Activated CD4-positive, alpha-beta T cell treated with anti-CD3 and anti-CD28 coated beads for 36 hours (primary cell): ENCODE measurements at regions not wholly inside any gene's neighbourhood (a gene's known extent, or its start where the extent isn't known, plus 50 kb on each side); places are given as distances from the start of the nearest gene placed in this dataset.
"Not testable (repeated sequence)": the region's sequence is repeated elsewhere in the genome, so short reads cannot be mapped to it uniquely, and the experiment has no call there.

Experiments
- ATAC-seq: fragments of 200-7000 bp; cut with Tn5 transposase; one replicate; pipeline ENCODE4 v1.10.0; 2021; ENCODE audit warnings: mild to moderate bottlenecking, moderate library complexity
- CTCF ChIA-PET: fragments of 350-600 bp; sonication (Branson Sonifier 250); formaldehyde crosslinking; loops from one replicate; lab custom pipeline; 2021; ENCODE audit warnings: antibody characterized with exemption; lab: Charles Lee
- POLR2A ChIA-PET: fragments of 350-600 bp; sonication (Branson Sonifier 250); formaldehyde crosslinking; loops from one replicate; lab custom pipeline; 2021; ENCODE audit warnings: antibody characterized with exemption, inconsistent platforms; lab: Charles Lee
- DNase-seq: peaks from one replicate; pipeline ENCODE4 v3.0.0-alpha.2; 2020
- H3K27ac Mint-ChIP-seq: one replicate; pipeline ENCODE4 v1.8.0; 2021; ENCODE audit warnings: mixed read lengths
- H3K27me3 Mint-ChIP-seq: one replicate; pipeline ENCODE4 v1.8.0; 2021; ENCODE audit warnings: mixed read lengths
- H3K36me3 Mint-ChIP-seq: one replicate; pipeline ENCODE4 v1.8.0; 2021; ENCODE audit warnings: low read depth, mixed read lengths
- H3K4me1 Mint-ChIP-seq: one replicate; pipeline ENCODE4 v1.8.0; 2021; ENCODE audit warnings: mixed read lengths
- H3K4me3 Mint-ChIP-seq: one replicate; pipeline ENCODE4 v1.8.0; 2021; ENCODE audit warnings: mild to moderate bottlenecking, moderate library complexity, mixed read lengths
- H3K9me3 Mint-ChIP-seq: one replicate; pipeline ENCODE4 v1.8.0; 2021; ENCODE audit warnings: low read depth, mixed read lengths
- intact Hi-C, 2 experiments: fragments of 100-400 bp; cut with DNase I in 1 of 2; cut with micrococcal nuclease in 1 of 2; formaldehyde crosslinking; loops; one replicate each; pipeline versions ENCODE4 v1.14.2 to v1.15.1; 2022 to 2024; cut with DNase I, micrococcal nuclease

DNA sequence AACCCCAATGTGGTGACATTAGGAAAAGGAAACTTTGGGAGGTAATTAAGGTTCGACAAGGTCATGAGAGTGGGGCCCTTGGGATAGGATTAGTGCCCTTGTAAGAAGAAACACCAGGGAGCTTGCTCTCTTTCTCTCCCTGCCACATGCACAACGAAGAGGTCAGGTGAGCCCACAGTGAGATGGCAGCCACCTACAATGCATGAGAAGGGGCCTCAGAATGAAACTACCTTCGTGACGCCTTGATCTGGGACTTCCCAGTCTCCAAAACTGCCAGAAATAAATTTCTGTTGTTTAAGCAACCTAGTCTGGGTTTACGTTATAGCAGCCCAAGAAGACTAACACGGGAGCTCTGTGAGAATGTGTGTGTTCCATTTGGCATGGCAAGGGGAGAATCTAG lies 682.8 kb downstream of the PRIM2 start:
- H3K4me1 Mint-ChIP-seq, H3K36me3 Mint-ChIP-seq, H3K9me3 Mint-ChIP-seq, intact Hi-C loops, ATAC-seq, H3K27me3 Mint-ChIP-seq, DNase-seq, POLR2A ChIA-PET, H3K27ac Mint-ChIP-seq, H3K4me3 Mint-ChIP-seq, CTCF ChIA-PET: not testable (repeated sequence)

- POLR2A ChIA-PET, CTCF ChIA-PET, H3K9me3 Mint-ChIP-seq, H3K4me3 Mint-ChIP-seq, H3K4me1 Mint-ChIP-seq, H3K36me3 Mint-ChIP-seq, intact Hi-C loops, ATAC-seq, H3K27ac Mint-ChIP-seq, DNase-seq, H3K27me3 Mint-ChIP-seq: not testable (repeated sequence)
Measured at GRCh38 chr6:58003417-58004167, 686.2 kb downstream of the PRIM2 start.

- CTCF ChIA-PET, H3K4me3 Mint-ChIP-seq, H3K27ac Mint-ChIP-seq, H3K27me3 Mint-ChIP-seq, H3K9me3 Mint-ChIP-seq, H3K4me1 Mint-ChIP-seq, ATAC-seq, POLR2A ChIA-PET, H3K36me3 Mint-ChIP-seq, intact Hi-C loops, DNase-seq: not testable (repeated sequence)
Measured at GRCh38 chr6:58007334-58008000, 690.0 kb downstream of the PRIM2 start.

DNA sequence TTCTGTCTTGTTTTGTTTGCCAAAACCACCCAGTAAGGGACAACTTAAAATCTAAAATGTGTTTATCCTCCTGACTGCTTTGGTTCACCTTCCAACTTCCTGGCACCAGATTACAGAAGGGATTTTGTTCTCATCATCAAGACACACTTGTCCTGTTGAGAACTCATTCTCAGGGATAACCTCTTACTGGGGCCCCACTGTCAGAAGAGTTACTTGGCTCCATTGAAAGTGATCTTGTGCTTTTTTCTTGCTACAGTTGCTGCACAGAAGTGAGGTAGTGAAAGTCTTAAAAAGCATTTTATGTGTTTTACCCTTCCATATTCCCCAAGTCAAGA lies 690.5 kb downstream of the PRIM2 start:
- H3K36me3 Mint-ChIP-seq, ATAC-seq, DNase-seq, POLR2A ChIA-PET, intact Hi-C loops, H3K27me3 Mint-ChIP-seq, H3K4me1 Mint-ChIP-seq, H3K9me3 Mint-ChIP-seq, H3K4me3 Mint-ChIP-seq, CTCF ChIA-PET, H3K27ac Mint-ChIP-seq: not testable (repeated sequence)

DNA sequence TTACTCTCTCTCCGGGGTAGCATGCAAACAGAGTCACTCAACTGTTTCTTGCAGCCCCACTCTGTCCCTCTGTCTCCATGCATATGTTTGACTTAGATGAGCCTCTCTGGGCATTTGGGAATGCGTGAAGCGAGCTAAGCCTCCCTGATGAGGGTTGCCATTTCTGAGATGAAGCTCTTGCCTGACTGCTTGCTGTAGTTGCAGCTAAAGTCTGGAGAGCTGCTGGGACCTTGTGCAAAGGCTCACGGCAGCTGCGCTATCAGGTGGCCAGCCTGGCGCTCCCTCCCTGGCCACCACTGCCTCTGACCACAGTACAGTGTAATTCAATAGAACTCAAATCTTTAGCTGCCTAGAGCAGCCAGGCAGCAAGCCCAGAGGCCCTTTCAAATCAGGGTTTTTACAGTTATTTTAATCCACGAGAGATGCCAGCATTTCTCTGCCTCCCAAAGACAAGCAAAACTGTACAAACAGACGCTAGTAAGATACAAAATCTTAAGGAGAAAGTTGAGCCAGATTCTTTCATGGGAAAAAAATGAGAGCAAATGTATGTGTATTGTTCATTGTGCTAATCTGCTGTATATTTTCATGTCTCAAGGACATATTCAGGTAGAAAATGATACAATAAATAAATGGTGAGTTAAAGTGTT lies 694.6 kb downstream of the PRIM2 start:
- CTCF ChIA-PET, ATAC-seq, H3K27ac Mint-ChIP-seq, intact Hi-C loops, H3K4me1 Mint-ChIP-seq, POLR2A ChIA-PET, H3K36me3 Mint-ChIP-seq, H3K9me3 Mint-ChIP-seq, H3K27me3 Mint-ChIP-seq, H3K4me3 Mint-ChIP-seq, DNase-seq: not testable (repeated sequence)

DNA sequence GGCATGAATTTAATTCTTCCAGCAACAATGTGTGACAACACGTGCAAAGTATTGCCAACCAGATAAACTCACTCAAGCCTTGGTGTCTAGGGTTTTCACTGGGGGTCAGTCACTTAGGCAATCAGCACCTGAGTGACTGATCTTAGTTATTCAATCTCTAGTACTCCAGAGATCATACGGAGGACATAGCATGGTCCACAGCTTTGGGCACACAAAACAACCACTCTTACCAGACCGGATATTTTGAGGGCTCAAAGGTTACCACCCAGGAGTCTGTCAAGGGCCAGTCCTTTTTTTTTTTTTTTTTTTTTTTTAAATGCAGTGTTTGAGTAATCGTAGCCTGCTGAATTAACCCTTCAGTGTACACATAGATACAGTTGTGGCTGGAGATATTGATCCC lies 699.2 kb downstream of the PRIM2 start:
- POLR2A ChIA-PET, intact Hi-C loops, H3K9me3 Mint-ChIP-seq, ATAC-seq, H3K27me3 Mint-ChIP-seq, H3K27ac Mint-ChIP-seq, H3K4me3 Mint-ChIP-seq, CTCF ChIA-PET, H3K36me3 Mint-ChIP-seq, H3K4me1 Mint-ChIP-seq, DNase-seq: not testable (repeated sequence)

DNA sequence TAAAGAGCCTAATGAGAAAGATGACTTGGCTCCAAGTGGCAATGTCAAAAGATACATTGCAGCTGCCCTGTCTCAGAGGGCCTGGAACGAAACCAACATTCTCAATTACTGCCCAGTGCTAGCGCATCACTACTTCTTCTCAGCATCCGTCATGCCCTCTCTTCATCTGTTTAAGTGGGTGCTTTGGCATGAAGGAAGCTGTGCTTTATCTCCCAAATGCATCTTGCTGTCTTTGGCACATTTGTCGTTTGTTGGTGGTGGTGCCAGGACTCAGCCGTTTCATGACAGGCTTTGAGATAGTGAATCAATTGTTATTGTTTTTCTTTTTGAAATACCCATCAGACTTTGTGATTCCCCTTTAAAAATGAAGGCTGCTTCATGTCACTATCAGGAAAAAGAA lies 710.8 kb downstream of the PRIM2 start:
- H3K4me3 Mint-ChIP-seq, intact Hi-C loops, H3K27me3 Mint-ChIP-seq, H3K4me1 Mint-ChIP-seq, POLR2A ChIA-PET, DNase-seq, CTCF ChIA-PET, ATAC-seq, H3K9me3 Mint-ChIP-seq, H3K36me3 Mint-ChIP-seq, H3K27ac Mint-ChIP-seq: not testable (repeated sequence)

GRCh38 chr6:58038213-58038612 lies 720.8 kb downstream of the PRIM2 start:
- ATAC-seq, H3K36me3 Mint-ChIP-seq, CTCF ChIA-PET, H3K4me1 Mint-ChIP-seq, POLR2A ChIA-PET, intact Hi-C loops, DNase-seq, H3K27me3 Mint-ChIP-seq, H3K9me3 Mint-ChIP-seq, H3K27ac Mint-ChIP-seq, H3K4me3 Mint-ChIP-seq: not testable (repeated sequence)

- ATAC-seq, POLR2A ChIA-PET: not testable (repeated sequence)
Measured at GRCh38 chr6:58046584-58046983, 729.2 kb downstream of the PRIM2 start.

GRCh38 chr6:58047389-58047788 lies 730.0 kb downstream of the PRIM2 start:
- H3K9me3 Mint-ChIP-seq, H3K36me3 Mint-ChIP-seq, H3K4me3 Mint-ChIP-seq, DNase-seq, intact Hi-C loops, H3K27me3 Mint-ChIP-seq, H3K4me1 Mint-ChIP-seq, CTCF ChIA-PET, ATAC-seq, H3K27ac Mint-ChIP-seq: not testable (repeated sequence)
- POLR2A ChIA-PET, result interaction anchor here (0.6 kb wide), 1 partner anchor 348 kb away, joined by 4 read pairs; no protein-coding TSS in a partner anchor

More at GRCh38 chr6:58046584-58046983, 729.2 kb downstream of the PRIM2 start:
- H3K4me3 Mint-ChIP-seq, H3K27ac Mint-ChIP-seq, H3K4me1 Mint-ChIP-seq, intact Hi-C loops, CTCF ChIA-PET, H3K9me3 Mint-ChIP-seq, H3K36me3 Mint-ChIP-seq, DNase-seq, H3K27me3 Mint-ChIP-seq: not testable (repeated sequence)

- H3K27ac Mint-ChIP-seq, H3K4me1 Mint-ChIP-seq, H3K36me3 Mint-ChIP-seq, H3K9me3 Mint-ChIP-seq, H3K4me3 Mint-ChIP-seq, intact Hi-C loops, H3K27me3 Mint-ChIP-seq, CTCF ChIA-PET, ATAC-seq, DNase-seq: not testable (repeated sequence)
- POLR2A ChIA-PET, result interaction anchor here (0.6 kb wide), 1 partner anchor 347 kb away, joined by 4 read pairs; no protein-coding TSS in a partner anchor
Measured at GRCh38 chr6:58047865-58048264, 730.4 kb downstream of the PRIM2 start.
